K562 (cell line): ENCODE measurements at regions not wholly inside any gene's neighbourhood (a gene's known extent, or its start where the extent isn't known, plus 50 kb on each side); places are given as distances from the start of the nearest gene placed in this dataset.

Experiments
- ATAC-seq: fragments of 200-7000 bp; cut with Tn5 transposase; 3 replicates; pipeline ENCODE4 v1.9.1; 2020; ENCODE audit warnings: moderate library complexity
- BruUV-seq: library from RNA; stranded (reverse); fragments of 400-500 nt; replicated peaks from 2 replicates; lab custom pipeline; 2021; lab: Mats Ljungman, UMichigan
- CTCF ChIA-PET: fragments of 300-600 bp; formaldehyde crosslinking; extraction: SDS; loops from one replicate; lab custom pipeline; 2021; ENCODE audit warnings: low intra/inter-chr PET ratio; lab: Yijun Ruan, JAX
- POLR2A ChIA-PET: fragments of 300-600, 350-650 bp; sonication (Branson Sonifier 250); formaldehyde crosslinking; extraction: SDS; loops from one replicate; lab custom pipeline; 2021; ENCODE audit warnings: antibody characterized with exemption, inconsistent platforms; lab: Yijun Ruan, JAX
- DNase-seq, 4 experiments: peaks; one replicate each; pipeline versions ENCODE4 v3.0.0 to v3.0.0-alpha.2; 2011 to 2018; ENCODE audit warnings: low spot score in 3 of 4, mixed read lengths in 3 of 4; ENCODE audit errors: extremely low read depth in 1 of 4
- FAIRE-seq: peaks from 2 replicates; lab custom pipeline; 2011; peaks lifted over from hg19 to GRCh38; lab: Jason Lieb, UNC
- H2AFZ ChIP-seq: 2 replicates; pipeline ENCODE4 v1.6.0; 2011; ENCODE audit warnings: low read depth, low read length, control low read depth, inconsistent platforms
- H3K27ac ChIP-seq: fragments of 200-600 bp; 3 replicates; pipeline ENCODE4 v1.8.0; 2011; ENCODE audit warnings: low read depth, mild to moderate bottlenecking, control low read depth, inconsistent platforms, low read length, moderate library complexity, mixed read lengths; ENCODE audit errors: extremely low read depth
- H3K27me3 ChIP-seq, 2 experiments: fragments of 300-600 bp in 1 of 2; 2 replicates in 1 of 2; 3 replicates in 1 of 2; pipeline versions ENCODE4 v1.6.0 to v1.8.0; 2011; ENCODE audit warnings: inconsistent platforms in 2 of 2, low read length in 2 of 2, mild to moderate bottlenecking in 1 of 2, mixed read lengths in 1 of 2, moderate library complexity in 1 of 2; ENCODE audit not compliant: control insufficient read depth in 2 of 2, insufficient read depth in 2 of 2
- H3K36me3 ChIP-seq: fragments of 300-600 bp; 3 replicates; pipeline ENCODE4 v1.8.0; 2011; ENCODE audit warnings: mild to moderate bottlenecking, low read length, inconsistent platforms; ENCODE audit not compliant: control insufficient read depth, insufficient read depth
- H3K4me1 ChIP-seq, 2 experiments: fragments of 200-600 bp in 1 of 2; replicated peaks in 1 of 2; 2 replicates in 1 of 2; 3 replicates in 1 of 2; pipeline versions ENCODE4 v1.5.1 to v1.8.0; 2011; ENCODE audit warnings: inconsistent platforms in 2 of 2, low read length in 2 of 2, mild to moderate bottlenecking in 1 of 2, mixed read lengths in 1 of 2, moderate library complexity in 1 of 2; ENCODE audit not compliant: control insufficient read depth in 2 of 2, insufficient read depth in 2 of 2
- H3K4me2 ChIP-seq: 2 replicates; pipeline ENCODE4 v1.6.1; 2011; ENCODE audit warnings: low read length, control low read depth, inconsistent platforms, mixed read lengths; ENCODE audit not compliant: insufficient read depth
- H3K4me3 ChIP-seq: fragments of 200-600 bp; sonication (generic), shearing (Covaris generic); 2 replicates; pipeline ENCODE4 v1.5.1; 2016; ENCODE audit warnings: control low read depth, inconsistent platforms
- H3K79me2 ChIP-seq: fragments of 200-600 bp; 3 replicates; pipeline ENCODE4 v1.8.0; 2011; ENCODE audit warnings: low read length, inconsistent platforms; ENCODE audit not compliant: control insufficient read depth, insufficient read depth
- H3K9ac ChIP-seq, 2 experiments: 2 replicates each; pipeline versions ENCODE4 v1.6.0 to v1.6.1; 2011; ENCODE audit warnings: low read depth in 2 of 2, low read length in 2 of 2, control low read depth in 1 of 2, inconsistent platforms in 1 of 2, mild to moderate bottlenecking in 1 of 2, mixed read lengths in 1 of 2; ENCODE audit not compliant: insufficient read depth in 1 of 2
- H3K9me1 ChIP-seq: one replicate; pipeline ENCODE4 v1.6.0; 2011; ENCODE audit warnings: inconsistent platforms, mild to moderate bottlenecking, low read length, moderate library complexity; ENCODE audit not compliant: control insufficient read depth, insufficient read depth
- H3K9me3 ChIP-seq: replicated peaks from 2 replicates; pipeline ENCODE4 v1.5.1; 2011; ENCODE audit warnings: low read depth, low read length, inconsistent platforms; ENCODE audit not compliant: control insufficient read depth, insufficient read depth
- H4K20me1 ChIP-seq: replicated peaks from 2 replicates; pipeline ENCODE4 v1.6.1; 2011; ENCODE audit warnings: low read length, inconsistent platforms, mixed read lengths; ENCODE audit not compliant: control insufficient read depth, insufficient read depth
- ASH1L ChIP-seq: fragments of 450-650 bp; IDR thresholded peaks from 2 replicates; pipeline ENCODE4 v1.6.1; 2018; ENCODE audit warnings: borderline replicate concordance, mild to moderate bottlenecking, low read depth; ENCODE audit not compliant: partially characterized antibody
- L3MBTL2 ChIP-seq: fragments of 450-650 bp; IDR thresholded peaks from 2 replicates; pipeline ENCODE4 v1.6.1; 2016; ENCODE audit warnings: mild to moderate bottlenecking, moderate library complexity
- NFE2L1 ChIP-seq: fragments of 450-650 bp; IDR thresholded peaks from 2 replicates; pipeline ENCODE4 v1.6.1; 2016; ENCODE audit warnings: missing genetic modification characterization, low read depth, mild to moderate bottlenecking, missing compliant biosample characterization, moderate library complexity, borderline replicate concordance
- NFYB ChIP-seq: IDR thresholded peaks from 2 replicates; pipeline ENCODE4 v1.6.1; 2011; ENCODE audit warnings: mild to moderate bottlenecking, moderate library complexity; ENCODE audit not compliant: insufficient read length; ENCODE audit errors: extremely low read depth
- NR2F6 ChIP-seq: fragments of 450-650 bp; formaldehyde crosslinking; IDR thresholded peaks from 2 replicates; pipeline ENCODE4 v1.4.0; 2020; ENCODE audit warnings: mild to moderate bottlenecking
- NUFIP1 ChIP-seq: fragments of 450-650 bp; IDR thresholded peaks from 2 replicates; pipeline ENCODE4 v1.6.1; 2018; ENCODE audit not compliant: partially characterized antibody
- POLR3G ChIP-seq: IDR thresholded peaks from 2 replicates; pipeline ENCODE4 v1.6.1; 2011; ENCODE audit not compliant: insufficient read length, insufficient replicate concordance; ENCODE audit errors: extremely low read depth
- RHOXF2B ChIP-seq: fragments of 250-450 bp; sonication (Bioruptor Pico); conservative IDR thresholded peaks from 2 replicates; pipeline ENCODE4 v1.5.1; 2021
- SP1 ChIP-seq: sonication (generic); formaldehyde crosslinking; IDR thresholded peaks from 2 replicates; pipeline ENCODE4 v1.8.1; 2022; ENCODE audit warnings: mild to moderate bottlenecking, missing genetic modification reagents
- STAG1 ChIP-seq: sonication (generic); formaldehyde crosslinking; IDR thresholded peaks from 2 replicates; pipeline ENCODE4 v1.5.0; 2020; ENCODE audit warnings: missing genetic modification reagents, borderline replicate concordance
- ZNF778 ChIP-seq: fragments of 450-650 bp; formaldehyde crosslinking; IDR thresholded peaks from 2 replicates; pipeline ENCODE4 v1.4.0; 2020; ENCODE audit warnings: mild to moderate bottlenecking, moderate library complexity
- WGBS: fragments of 100-300 bp; shearing (Covaris generic); methylation state at CpG from one replicate; pipeline ENCODE4 v1.1.6; 2016; ENCODE audit warnings: low coverage, mixed read lengths; ENCODE audit not compliant: insufficient coverage; ENCODE audit errors: missing lambda C conversion rate; 5-methylcytosine and 5-hydroxymethylcytosine counted together
- in situ Hi-C: fragments of 300-500 bp; cut with MboI; formaldehyde crosslinking; loops from 4 replicates; pipeline ENCODE4 v1.15.0; 2018; ENCODE audit warnings: inconsistent platforms, mixed read lengths
- intact Hi-C: fragments of 100-400 bp; cut with micrococcal nuclease; formaldehyde crosslinking; loops from 2 replicates; pipeline ENCODE4 v1.14.2; 2022
- TF ChIP-seq, protein P1 (sequence below): sonication (generic); formaldehyde crosslinking; IDR thresholded peaks from 2 replicates; pipeline ENCODE4 v1.9.0; 2022; ENCODE audit warnings: mild to moderate bottlenecking, missing genetic modification reagents
- TF ChIP-seq, protein P2 (sequence below): sonication (generic); formaldehyde crosslinking; IDR thresholded peaks from 2 replicates; pipeline ENCODE4 v1.8.1; 2023; ENCODE audit warnings: mild to moderate bottlenecking, missing genetic modification reagents

DNA sequence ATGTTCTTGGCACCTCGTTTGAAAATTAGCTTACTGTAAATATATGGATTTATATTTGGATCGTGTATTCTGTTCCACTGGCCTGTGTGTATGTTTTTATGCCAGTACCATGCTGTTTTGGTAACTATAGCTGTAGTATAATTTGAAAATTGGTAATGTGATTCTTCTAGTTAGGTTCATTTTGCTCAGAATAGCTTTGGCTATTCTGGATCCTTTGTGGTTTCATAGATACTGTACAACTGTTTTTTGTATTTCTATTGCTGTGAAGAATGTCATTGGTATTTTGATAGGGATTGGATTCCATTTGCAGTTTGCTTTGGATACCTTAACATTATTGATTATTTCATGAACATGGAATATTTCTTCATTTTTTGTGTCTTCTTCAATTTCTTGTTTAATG is 490.2 kb downstream of the BRINP3 start (continued):
- TF ChIP-seq, protein P1, sequence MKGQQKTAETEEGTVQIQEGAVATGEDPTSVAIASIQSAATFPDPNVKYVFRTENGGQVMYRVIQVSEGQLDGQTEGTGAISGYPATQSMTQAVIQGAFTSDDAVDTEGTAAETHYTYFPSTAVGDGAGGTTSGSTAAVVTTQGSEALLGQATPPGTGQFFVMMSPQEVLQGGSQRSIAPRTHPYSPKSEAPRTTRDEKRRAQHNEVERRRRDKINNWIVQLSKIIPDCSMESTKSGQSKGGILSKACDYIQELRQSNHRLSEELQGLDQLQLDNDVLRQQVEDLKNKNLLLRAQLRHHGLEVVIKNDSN (CRISPR knock-in tag): no peak
- no peak for TF ChIP-seq ASH1L

DNA sequence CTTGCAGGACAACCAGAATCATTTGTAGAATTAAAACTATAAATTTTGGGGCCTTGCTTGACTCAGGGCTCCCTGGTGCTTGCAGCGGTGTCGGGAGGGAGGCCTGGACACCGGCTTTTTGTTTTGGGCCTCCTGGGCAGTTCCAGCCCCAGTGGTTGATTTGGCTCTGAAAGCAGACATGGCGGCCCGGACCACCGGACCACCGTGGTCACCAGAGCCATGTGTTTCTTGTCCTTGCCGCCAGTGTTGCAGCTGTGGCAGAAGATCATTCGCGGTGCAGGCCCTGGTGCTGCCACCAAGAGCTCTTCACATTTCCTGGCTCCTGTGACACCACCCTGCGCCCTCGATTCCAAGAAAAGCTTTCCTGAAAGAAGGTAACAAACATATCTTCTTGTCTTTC is 484.8 kb downstream of the BRINP3 start:
- Histone ChIP-seq H3K9me1 (no peaks in the 10 kb centered on the region), H3K27ac (no peak overlapping the region), H2AFZ (no peak overlapping the region), H3K4me1 (no peaks in the 10 kb centered on the region), H3K9me3 (no peaks in the 10 kb centered on the region), H3K4me2 (no peak overlapping the region), H3K9ac (no peak overlapping the region), H3K27me3 (no peaks in the 10 kb centered on the region), H3K36me3 (no peaks in the 10 kb centered on the region), H3K79me2 (no peaks in the 10 kb centered on the region), H3K4me3 (no peak overlapping the region), H4K20me1 (no peaks in the 10 kb centered on the region)
- no peak for TF ChIP-seq L3MBTL2
- no peak for TF ChIP-seq SP1 (CRISPR knock-in tag)
- TF ChIP-seq NR2F6: no peak
- no peak for TF ChIP-seq NFYB
- TF ChIP-seq STAG1 (CRISPR knock-in tag): no peak
- no peak for TF ChIP-seq NUFIP1
- TF ChIP-seq, protein P2, sequence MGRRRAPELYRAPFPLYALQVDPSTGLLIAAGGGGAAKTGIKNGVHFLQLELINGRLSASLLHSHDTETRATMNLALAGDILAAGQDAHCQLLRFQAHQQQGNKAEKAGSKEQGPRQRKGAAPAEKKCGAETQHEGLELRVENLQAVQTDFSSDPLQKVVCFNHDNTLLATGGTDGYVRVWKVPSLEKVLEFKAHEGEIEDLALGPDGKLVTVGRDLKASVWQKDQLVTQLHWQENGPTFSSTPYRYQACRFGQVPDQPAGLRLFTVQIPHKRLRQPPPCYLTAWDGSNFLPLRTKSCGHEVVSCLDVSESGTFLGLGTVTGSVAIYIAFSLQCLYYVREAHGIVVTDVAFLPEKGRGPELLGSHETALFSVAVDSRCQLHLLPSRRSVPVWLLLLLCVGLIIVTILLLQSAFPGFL: no peak
- TF ChIP-seq POLR3G: no peak
- no peak for TF ChIP-seq ZNF778 (CRISPR knock-in tag)
- no peak for TF ChIP-seq RHOXF2B (CRISPR knock-in tag)
- TF ChIP-seq NFE2L1 (tag): no peak
- intact Hi-C loops (no loop called here), in situ Hi-C loops (no loop called here)
- DNase-seq: no peak
- ChIA-PET POLR2A (no interaction called here), CTCF (no interaction called here)
- BruUV-seq: no TSS peak
- WGBS: 2% methylated on average over 12 of the region's 12 CpGs
- no peak for ATAC-seq
- FAIRE-seq: no peak
